Stomach (tissue), 8 donors: ENCODE measurements at regions not wholly inside any gene's neighbourhood (a gene's known extent, or its start where the extent isn't known, plus 50 kb on each side); places are given as distances from the start of the nearest gene placed in this dataset.

ENCODE experiments used
- DNase-seq, 2 donors: peaks; one replicate each; pipeline versions ENCODE4 v3.0.0 to v3.0.0-alpha.2; 2013 to 2019
- H3K27ac ChIP-seq, 5 donors: fragments of 200-600 bp in 4 of 5; sonication (generic) in 4 of 5; one replicate each; pipeline ENCODE4 v1.5.1; 2013 to 2019; ENCODE audit warnings: mild to moderate bottlenecking in 1 of 5, moderate library complexity in 1 of 5
- H3K27me3 ChIP-seq, 3 donors: fragments of 200-600 bp; sonication (generic); one replicate each; pipeline ENCODE4 v1.5.1; 2017 to 2019; ENCODE audit warnings: mixed run types in 1 of 3
- H3K36me3 ChIP-seq, 4 donors: fragments of 200-600 bp; sonication (generic); 1 replicate in 3 of 4; 2 replicates in 1 of 4; pipeline ENCODE4 v1.5.1; 2016 to 2019
- H3K4me1 ChIP-seq, 4 donors: fragments of 200-600 bp; sonication (generic); one replicate each; pipeline ENCODE4 v1.5.1; 2016 to 2019
- H3K4me3 ChIP-seq, 4 donors: fragments of 200-600 bp; sonication (generic) in 3 of 4; one replicate each; pipeline ENCODE4 v1.5.1; 2016 to 2019; ENCODE audit warnings: mild to moderate bottlenecking in 1 of 4
- H3K9me3 ChIP-seq, 4 donors: fragments of 200-600 bp; sonication (generic); one replicate each; pipeline ENCODE4 v1.5.1; 2016 to 2019
- CTCF ChIP-seq, 7 experiments: fragments of 450-650 bp in 4 of 7; fragments of 200-600 bp in 3 of 7; sonication (generic) in 3 of 7; IDR thresholded peaks; one replicate each; pipeline ENCODE4 v1.5.1; 2016 to 2019; ENCODE audit warnings: antibody characterized with exemption in 7 of 7, control low read depth in 2 of 7, mild to moderate bottlenecking in 1 of 7
- EP300 ChIP-seq: sonication (generic); formaldehyde crosslinking; IDR thresholded peaks from one replicate; pipeline ENCODE4 v1.6.1; 2017; ENCODE audit warnings: antibody characterized with exemption
- POLR2A ChIP-seq, 4 donors: fragments of 450-650 bp; IDR thresholded peaks; one replicate each; pipeline ENCODE4 v1.6.1; 2016; ENCODE audit warnings: antibody characterized with exemption in 4 of 4, control low read depth in 2 of 4, mild to moderate bottlenecking in 1 of 4, moderate library complexity in 1 of 4
- POLR2AphosphoS5 ChIP-seq, 3 donors: sonication (generic); formaldehyde crosslinking; IDR thresholded peaks; one replicate each; pipeline ENCODE4 v1.6.1; 2016; ENCODE audit warnings: antibody characterized with exemption in 3 of 3
- WGBS, 5 donors: extraction: QIAGEN DNeasy Blood & Tissue Kit in 3 of 5; methylation state at CpG; one replicate each; pipeline versions ENCODE4 v1.1.5 to v1.1.7; 2013 to 2018; 5-methylcytosine and 5-hydroxymethylcytosine counted together
- intact Hi-C: fragments of 100-400 bp; cut with DNase I; formaldehyde crosslinking; loops from one replicate; pipeline ENCODE4 v1.15.1; 2023; ENCODE audit warnings: low total_unique reads
- donor health status: healthy with polysubstance abuse.
- donor health status: Bipolar disorder and iron deficiency.
- donor health status: healthy.

- 17 to 36% (median 32%) methylated on average over 5 of the region's 5 CpGs for WGBS, 5 donors
- H3K9me3 ChIP-seq: no peaks in the 10 kb centered on the region
- DNase-seq: peak; percentile 65 to 86
- no peak overlapping the region for H3K27ac ChIP-seq
- TF ChIP-seq POLR2AphosphoS5 (IDR thresholded peaks at IDR 0.05) (no peak), CTCF (IDR thresholded peaks at IDR 0.05) (peak in 5 of 7 experiments; percentile 10 to 46 (median 39))
- H3K36me3 ChIP-seq: no peaks in the 10 kb centered on the region
- no peak overlapping the region for H3K4me3 ChIP-seq
- H3K27me3 ChIP-seq: peaks cover 0 to 18% (median 0%) of the 10 kb centered on the region in 3 donors
- intact Hi-C loops: no loop called here
- no peaks in the 10 kb centered on the region for H3K4me1 ChIP-seq
Measured at GRCh38 chr14:61894452-61895077, 132.3 kb downstream of the SNAPC1 start.

GRCh38 chr14:61897300-61897699, 135.1 kb downstream of the SNAPC1 start:
- DNase-seq: no peak
- Histone ChIP-seq H3K36me3 (no peaks in the 10 kb centered on the region), H3K27ac (no peak overlapping the region), H3K4me1 (no peaks in the 10 kb centered on the region), H3K27me3 (peaks cover 0 to 13% (median 0%) of the 10 kb centered on the region in 3 donors), H3K9me3 (no peaks in the 10 kb centered on the region), H3K4me3 (no peak overlapping the region)
- TF ChIP-seq POLR2A (IDR thresholded peaks at IDR 0.05): no peak
- intact Hi-C loops: no loop called here
- WGBS, 5 donors: 85 to 94% (median 90%) methylated on average over 3 of the region's 3 CpGs

GRCh38 chr14:61898568-61898967, 136.3 kb downstream of the SNAPC1 start:
- peaks cover 0 to 3% (median 0%) of the 10 kb centered on the region in 3 donors for H3K27me3 ChIP-seq
- no peaks in the 10 kb centered on the region for H3K9me3 ChIP-seq
- no peak for DNase-seq
- no peak overlapping the region for H3K4me3 ChIP-seq
- TF ChIP-seq EP300 (no peak), CTCF (IDR thresholded peaks at IDR 0.05) (no peak), POLR2AphosphoS5 (IDR thresholded peaks at IDR 0.05) (no peak), POLR2A (IDR thresholded peaks at IDR 0.05) (no peak)
- H3K4me1 ChIP-seq: no peaks in the 10 kb centered on the region
- 71 to 85% (median 79%) methylated on average over 6 of the region's 6 CpGs for WGBS, 5 donors
- no peak overlapping the region for H3K27ac ChIP-seq
- no peaks in the 10 kb centered on the region for H3K36me3 ChIP-seq
- intact Hi-C loops: no loop called here

GRCh38 chr14:61899497-61899896, 137.3 kb downstream of the SNAPC1 start:
- Histone ChIP-seq H3K9me3 (no peaks in the 10 kb centered on the region), H3K27ac (no peak overlapping the region), H3K27me3 (no peaks in the 10 kb centered on the region), H3K36me3 (no peaks in the 10 kb centered on the region), H3K4me3 (no peak overlapping the region), H3K4me1 (no peaks in the 10 kb centered on the region)
- TF ChIP-seq POLR2AphosphoS5 (IDR thresholded peaks at IDR 0.05) (no peak), POLR2A (IDR thresholded peaks at IDR 0.05) (no peak), EP300 (no peak), CTCF (IDR thresholded peaks at IDR 0.05) (no peak)
- DNase-seq: no peak
- WGBS, 5 donors: 82 to 92% (median 88%) methylated on average over 4 of the region's 4 CpGs
- intact Hi-C loops: no loop called here

- H3K27me3 ChIP-seq: no peaks in the 10 kb centered on the region
- no peak for TF ChIP-seq EP300
- H3K27ac ChIP-seq: no peak overlapping the region
- DNase-seq: no peak
- no peaks in the 10 kb centered on the region for H3K9me3 ChIP-seq
- no peaks in the 10 kb centered on the region for H3K36me3 ChIP-seq
- H3K4me1 ChIP-seq: no peaks in the 10 kb centered on the region
- intact Hi-C loops: no loop called here
- 73 to 96% (median 95%) methylated on average over 2 of the region's 2 CpGs for WGBS, 5 donors
- H3K4me3 ChIP-seq: no peak overlapping the region
Measured at GRCh38 chr14:61904946-61905345, 142.7 kb downstream of the SNAPC1 start.
